ENCODE measurements at regions not wholly inside any gene's neighbourhood (a gene's known extent, or its start where the extent isn't known, plus 50 kb on each side); places are given as distances from the start of the nearest gene placed in this dataset.

DNA sequence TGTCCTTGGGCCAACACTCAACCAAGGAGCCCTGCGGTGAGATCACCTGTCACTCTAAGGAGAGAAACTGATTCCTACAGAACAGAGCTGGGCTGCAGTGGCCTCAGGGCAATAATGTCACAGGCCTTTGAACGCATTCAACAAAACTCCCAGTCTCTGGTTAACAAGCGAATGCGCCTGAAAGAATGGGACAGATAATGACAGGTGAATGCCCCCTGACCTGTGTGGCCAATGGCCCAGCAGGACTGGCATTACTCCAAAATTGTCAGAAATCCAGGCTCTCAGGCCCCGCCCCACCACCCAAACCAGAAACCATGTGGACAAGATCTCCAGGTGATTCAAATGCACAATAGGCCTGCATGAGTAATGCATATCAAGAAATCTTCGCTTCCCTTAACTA, 277.7 kb upstream of the KLF6 start:
- CTCF ChIA-PET, result no interaction called here
- H3K36me3 Mint-ChIP-seq (ENCODE audit: insufficient read depth, unreplicated experiment), result no peaks in the 10 kb centered on the region
- no peak for DNase-seq
- intact Hi-C loops (cut with micrococcal nuclease; ENCODE audit: unreplicated experiment), result no loop called here
- H3K4me1 Mint-ChIP-seq (ENCODE audit: low read depth, unreplicated experiment), result peaks cover 8% of the 10 kb centered on the region
- H3K4me3 ChIP-seq (ENCODE audit: low read depth, low read length), result no peak overlapping the region
- BruUV-seq (replicated peaks), result no TSS peak
- H3K27ac Mint-ChIP-seq (ENCODE audit: unreplicated experiment), result no peak overlapping the region
- H3K4me1 ChIP-seq, result peaks cover 2% of the 10 kb centered on the region
- no peak overlapping the region for H3K4me3 Mint-ChIP-seq (ENCODE audit: unreplicated experiment)
- H3K27me3 ChIP-seq (replicated peaks; ENCODE audit: control insufficient read depth, insufficient read depth, low read length), result no peaks in the 10 kb centered on the region
- TF ChIP-seq, protein P1, sequence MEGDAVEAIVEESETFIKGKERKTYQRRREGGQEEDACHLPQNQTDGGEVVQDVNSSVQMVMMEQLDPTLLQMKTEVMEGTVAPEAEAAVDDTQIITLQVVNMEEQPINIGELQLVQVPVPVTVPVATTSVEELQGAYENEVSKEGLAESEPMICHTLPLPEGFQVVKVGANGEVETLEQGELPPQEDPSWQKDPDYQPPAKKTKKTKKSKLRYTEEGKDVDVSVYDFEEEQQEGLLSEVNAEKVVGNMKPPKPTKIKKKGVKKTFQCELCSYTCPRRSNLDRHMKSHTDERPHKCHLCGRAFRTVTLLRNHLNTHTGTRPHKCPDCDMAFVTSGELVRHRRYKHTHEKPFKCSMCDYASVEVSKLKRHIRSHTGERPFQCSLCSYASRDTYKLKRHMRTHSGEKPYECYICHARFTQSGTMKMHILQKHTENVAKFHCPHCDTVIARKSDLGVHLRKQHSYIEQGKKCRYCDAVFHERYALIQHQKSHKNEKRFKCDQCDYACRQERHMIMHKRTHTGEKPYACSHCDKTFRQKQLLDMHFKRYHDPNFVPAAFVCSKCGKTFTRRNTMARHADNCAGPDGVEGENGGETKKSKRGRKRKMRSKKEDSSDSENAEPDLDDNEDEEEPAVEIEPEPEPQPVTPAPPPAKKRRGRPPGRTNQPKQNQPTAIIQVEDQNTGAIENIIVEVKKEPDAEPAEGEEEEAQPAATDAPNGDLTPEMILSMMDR (IDR thresholded peaks at IDR 0.05; ENCODE audit: insufficient read depth in 1 of 2, low read depth in 1 of 2, low read length in 1 of 2, severe bottlenecking in 1 of 2, unreplicated experiment in 1 of 2), result no peak
- POLR2A ChIA-PET, result no interaction called here
- no peaks in the 10 kb centered on the region for H3K9me3 ChIP-seq
- no peaks in the 10 kb centered on the region for H3K27me3 Mint-ChIP-seq (ENCODE audit: insufficient read depth, unreplicated experiment)
- H3K36me3 ChIP-seq (ENCODE audit: control insufficient read depth, insufficient read depth, low read length), result no peaks in the 10 kb centered on the region
- no peaks in the 10 kb centered on the region for H3K9me3 Mint-ChIP-seq (ENCODE audit: unreplicated experiment)

DNA sequence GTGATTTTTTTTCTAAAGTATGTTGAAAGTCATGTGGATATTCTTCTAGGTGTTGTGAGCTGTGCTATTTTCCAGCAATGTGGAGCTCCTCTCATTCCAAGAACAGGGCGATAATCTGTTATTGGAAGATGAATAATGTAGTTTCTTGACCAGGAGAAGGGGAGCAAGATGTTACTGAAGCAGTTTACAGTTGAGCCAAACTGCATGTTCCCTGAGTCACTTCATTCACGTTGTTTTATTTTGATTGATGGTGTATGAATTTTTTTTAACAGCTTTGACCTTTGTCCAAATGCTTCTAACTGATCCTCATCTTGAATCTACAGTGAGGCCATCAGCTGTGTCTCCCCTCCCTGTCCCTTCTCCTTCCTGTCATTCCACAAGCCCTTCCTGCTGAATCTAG, 277.1 kb upstream of the KLF6 start:
- peaks cover 5% of the 10 kb centered on the region for H3K4me1 ChIP-seq
- ChIA-PET POLR2A (no interaction called here), CTCF (no interaction called here)
- BruUV-seq (replicated peaks), result no TSS peak
- H3K36me3 ChIP-seq (ENCODE audit: control insufficient read depth, insufficient read depth, low read length), result no peaks in the 10 kb centered on the region; the same call in 1 of the 2 replicates
- H3K27me3 Mint-ChIP-seq (ENCODE audit: insufficient read depth, unreplicated experiment), result no peaks in the 10 kb centered on the region
- H3K9me3 Mint-ChIP-seq (ENCODE audit: unreplicated experiment), result no peaks in the 10 kb centered on the region
- H3K9me3 ChIP-seq, result no peaks in the 10 kb centered on the region
- H3K27me3 ChIP-seq (replicated peaks; ENCODE audit: control insufficient read depth, insufficient read depth, low read length), result no peaks in the 10 kb centered on the region
- H3K4me3 Mint-ChIP-seq (ENCODE audit: unreplicated experiment), result no peak overlapping the region
- intact Hi-C loops (cut with micrococcal nuclease; ENCODE audit: unreplicated experiment), result no loop called here
- H3K27ac Mint-ChIP-seq (ENCODE audit: unreplicated experiment), result no peak overlapping the region
- DNase-seq, result no peak
- TF ChIP-seq, protein P1 (IDR thresholded peaks at IDR 0.05; ENCODE audit: insufficient read depth in 1 of 2, low read depth in 1 of 2, low read length in 1 of 2, severe bottlenecking in 1 of 2, unreplicated experiment in 1 of 2), result no peak
- no peaks in the 10 kb centered on the region for H3K36me3 Mint-ChIP-seq (ENCODE audit: insufficient read depth, unreplicated experiment)
- peaks cover 8% of the 10 kb centered on the region for H3K4me1 Mint-ChIP-seq (ENCODE audit: low read depth, unreplicated experiment)
- no peak overlapping the region for H3K4me3 ChIP-seq (ENCODE audit: low read depth, low read length)

DNA sequence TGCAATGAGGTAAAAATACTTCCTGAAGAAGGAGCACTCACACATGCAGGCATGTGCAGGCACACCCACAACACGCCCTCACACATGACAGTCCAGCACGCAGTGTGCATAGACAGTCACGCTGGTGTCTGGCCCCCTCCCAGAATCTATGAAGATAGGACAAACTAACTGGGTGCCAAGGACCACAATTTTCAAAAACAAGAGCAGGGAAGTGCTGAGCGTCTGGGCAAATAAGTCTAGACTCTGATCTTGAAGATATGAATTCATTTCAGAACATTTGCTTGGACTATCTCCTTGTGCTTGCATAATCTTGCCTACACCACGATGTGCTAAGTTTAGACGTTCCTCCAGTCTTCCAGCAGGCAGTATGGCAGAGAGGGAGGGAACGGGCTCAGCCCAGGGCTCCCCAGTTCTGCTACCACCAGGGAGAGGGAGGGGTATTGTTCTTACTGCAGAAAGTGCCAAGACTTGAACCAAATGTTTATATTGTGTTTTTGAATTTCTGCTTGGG, 276.5 kb upstream of the KLF6 start:
- intact Hi-C loops (cut with micrococcal nuclease; ENCODE audit: unreplicated experiment), result no loop called here
- H3K36me3 ChIP-seq (ENCODE audit: control insufficient read depth, insufficient read depth, low read length), result no peaks in the 10 kb centered on the region; the same call in 1 of the 2 replicates
- peaks cover 5% of the 10 kb centered on the region for H3K4me1 ChIP-seq
- BruUV-seq (replicated peaks), result no TSS peak
- POLR2A ChIA-PET, result no interaction called here
- CTCF ChIA-PET, result no interaction called here
- Mint-ChIP-seq H3K4me3 (ENCODE audit: unreplicated experiment) (no peak overlapping the region), H3K27ac (ENCODE audit: unreplicated experiment) (no peak overlapping the region), H3K36me3 (ENCODE audit: insufficient read depth, unreplicated experiment) (no peaks in the 10 kb centered on the region), H3K9me3 (ENCODE audit: unreplicated experiment) (peaks cover 4% of the 10 kb centered on the region), H3K4me1 (ENCODE audit: low read depth, unreplicated experiment) (peaks cover 8% of the 10 kb centered on the region), H3K27me3 (ENCODE audit: insufficient read depth, unreplicated experiment) (no peaks in the 10 kb centered on the region)
- no peak for DNase-seq
- no peak overlapping the region for H3K4me3 ChIP-seq (ENCODE audit: low read depth, low read length)
- TF ChIP-seq, protein P1 (IDR thresholded peaks at IDR 0.05; ENCODE audit: insufficient read depth in 1 of 2, low read depth in 1 of 2, low read length in 1 of 2, severe bottlenecking in 1 of 2, unreplicated experiment in 1 of 2), result no peak
- H3K27me3 ChIP-seq (replicated peaks; ENCODE audit: control insufficient read depth, insufficient read depth, low read length), result no peaks in the 10 kb centered on the region
- no peaks in the 10 kb centered on the region for H3K9me3 ChIP-seq
